ENCODE measurements at regions not wholly inside any gene's neighbourhood (a gene's known extent, or its start where the extent isn't known, plus 50 kb on each side); places are given as distances from the start of the nearest gene placed in this dataset.

DNA sequence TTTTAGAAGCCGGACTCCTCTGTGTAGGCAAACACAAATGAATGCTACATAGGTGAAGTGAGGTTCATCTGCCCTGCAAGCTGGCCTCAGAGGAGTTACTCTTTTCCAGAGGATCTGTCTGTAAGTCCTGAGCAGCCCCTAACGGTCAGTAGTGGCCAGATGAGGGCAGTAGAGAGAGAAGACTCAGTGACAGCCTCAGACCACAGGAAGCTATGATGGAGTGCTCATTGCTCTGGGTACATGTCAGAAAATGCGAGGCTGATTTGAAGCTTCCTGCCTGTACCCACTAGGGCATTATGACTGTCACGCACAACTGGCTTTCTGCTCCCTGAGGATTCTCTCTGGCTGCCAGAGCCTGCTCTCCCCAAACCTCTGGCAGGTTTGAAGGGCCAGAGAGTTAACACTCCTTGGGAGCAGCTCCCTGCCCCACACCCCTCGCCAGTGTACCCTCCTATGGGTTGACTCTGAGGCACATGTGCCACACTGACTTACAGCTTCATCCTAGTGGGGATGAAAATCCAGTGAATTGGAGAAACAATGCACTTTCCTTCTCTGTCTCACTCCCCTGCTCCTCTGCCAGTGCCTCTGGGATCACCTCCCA lies 141.5 kb downstream of the GABRG2 start:
- no peak for DNase-seq (ENCODE audit: low spot score)
- TF ChIP-seq, protein P1, sequence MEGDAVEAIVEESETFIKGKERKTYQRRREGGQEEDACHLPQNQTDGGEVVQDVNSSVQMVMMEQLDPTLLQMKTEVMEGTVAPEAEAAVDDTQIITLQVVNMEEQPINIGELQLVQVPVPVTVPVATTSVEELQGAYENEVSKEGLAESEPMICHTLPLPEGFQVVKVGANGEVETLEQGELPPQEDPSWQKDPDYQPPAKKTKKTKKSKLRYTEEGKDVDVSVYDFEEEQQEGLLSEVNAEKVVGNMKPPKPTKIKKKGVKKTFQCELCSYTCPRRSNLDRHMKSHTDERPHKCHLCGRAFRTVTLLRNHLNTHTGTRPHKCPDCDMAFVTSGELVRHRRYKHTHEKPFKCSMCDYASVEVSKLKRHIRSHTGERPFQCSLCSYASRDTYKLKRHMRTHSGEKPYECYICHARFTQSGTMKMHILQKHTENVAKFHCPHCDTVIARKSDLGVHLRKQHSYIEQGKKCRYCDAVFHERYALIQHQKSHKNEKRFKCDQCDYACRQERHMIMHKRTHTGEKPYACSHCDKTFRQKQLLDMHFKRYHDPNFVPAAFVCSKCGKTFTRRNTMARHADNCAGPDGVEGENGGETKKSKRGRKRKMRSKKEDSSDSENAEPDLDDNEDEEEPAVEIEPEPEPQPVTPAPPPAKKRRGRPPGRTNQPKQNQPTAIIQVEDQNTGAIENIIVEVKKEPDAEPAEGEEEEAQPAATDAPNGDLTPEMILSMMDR (IDR thresholded peaks at IDR 0.05), result peak; percentile 67
- Mint-ChIP-seq H3K4me1 (ENCODE audit: low read depth) (no peaks in the 10 kb centered on the region), H3K4me3 (ENCODE audit: unreplicated experiment) (no peak overlapping the region), H3K9me3 (ENCODE audit: low read depth) (no peaks in the 10 kb centered on the region), H3K27me3 (ENCODE audit: low read depth) (no peaks in the 10 kb centered on the region), H3K27ac (ENCODE audit: unreplicated experiment) (no peak overlapping the region), H3K36me3 (ENCODE audit: low read depth) (no peaks in the 10 kb centered on the region)

DNA sequence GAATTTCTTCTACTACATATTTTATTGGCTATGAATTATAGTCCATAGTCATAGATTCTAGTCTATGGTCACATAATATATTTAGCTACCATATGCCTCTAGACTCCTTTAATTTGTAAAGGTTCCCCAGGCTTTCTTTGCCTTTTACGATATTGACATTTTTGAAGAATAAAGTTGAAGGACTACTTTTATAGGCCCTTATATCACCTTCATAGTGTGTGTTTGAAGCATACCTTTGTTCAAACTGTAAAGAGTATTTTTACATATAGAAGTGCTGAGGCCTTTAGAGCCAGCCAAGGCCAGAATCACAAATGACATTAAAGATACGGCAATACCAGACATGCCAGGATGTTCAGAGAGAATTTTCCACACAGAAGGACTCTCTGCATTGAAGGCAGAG lies 147.0 kb downstream of the GABRG2 start:
- H3K36me3 Mint-ChIP-seq (ENCODE audit: low read depth), result no peaks in the 10 kb centered on the region
- no peak overlapping the region for H3K4me3 Mint-ChIP-seq (ENCODE audit: unreplicated experiment)
- DNase-seq (ENCODE audit: low spot score), result no peak
- no peak overlapping the region for H3K27ac Mint-ChIP-seq (ENCODE audit: unreplicated experiment)
- no peaks in the 10 kb centered on the region for H3K27me3 Mint-ChIP-seq (ENCODE audit: low read depth)
- TF ChIP-seq, protein P1 (IDR thresholded peaks at IDR 0.05), result no peak
- no peaks in the 10 kb centered on the region for H3K4me1 Mint-ChIP-seq (ENCODE audit: low read depth)
- peaks cover 3% of the 10 kb centered on the region for H3K9me3 Mint-ChIP-seq (ENCODE audit: low read depth)

DNA sequence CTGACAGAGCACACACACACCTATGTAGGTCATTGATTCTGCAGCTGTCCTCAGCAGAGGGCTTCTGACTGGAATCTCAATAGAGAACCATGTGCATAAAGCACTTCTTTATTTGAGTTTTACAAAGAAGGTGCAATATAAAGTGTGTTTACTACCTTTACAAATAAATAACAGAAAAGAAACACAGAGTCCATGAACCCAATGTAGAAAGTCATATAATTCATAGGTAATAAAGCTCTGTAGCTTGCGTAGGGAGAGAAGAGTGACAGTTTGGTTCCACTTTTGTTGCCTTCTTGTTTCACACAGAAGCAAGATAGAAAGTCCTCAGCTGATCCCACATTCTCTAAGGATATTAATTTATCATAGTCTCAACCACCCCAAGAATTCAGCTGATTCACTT lies 149.5 kb downstream of the GABRG2 start:
- no peaks in the 10 kb centered on the region for H3K4me1 Mint-ChIP-seq (ENCODE audit: low read depth)
- H3K27me3 Mint-ChIP-seq (ENCODE audit: low read depth), result no peaks in the 10 kb centered on the region
- peaks cover 5% of the 10 kb centered on the region for H3K9me3 Mint-ChIP-seq (ENCODE audit: low read depth)
- TF ChIP-seq, protein P1 (IDR thresholded peaks at IDR 0.05), result no peak
- no peaks in the 10 kb centered on the region for H3K36me3 Mint-ChIP-seq (ENCODE audit: low read depth)
- H3K4me3 Mint-ChIP-seq (ENCODE audit: unreplicated experiment), result no peak overlapping the region
- no peak overlapping the region for H3K27ac Mint-ChIP-seq (ENCODE audit: unreplicated experiment)
- DNase-seq (ENCODE audit: low spot score), result no peak

DNA sequence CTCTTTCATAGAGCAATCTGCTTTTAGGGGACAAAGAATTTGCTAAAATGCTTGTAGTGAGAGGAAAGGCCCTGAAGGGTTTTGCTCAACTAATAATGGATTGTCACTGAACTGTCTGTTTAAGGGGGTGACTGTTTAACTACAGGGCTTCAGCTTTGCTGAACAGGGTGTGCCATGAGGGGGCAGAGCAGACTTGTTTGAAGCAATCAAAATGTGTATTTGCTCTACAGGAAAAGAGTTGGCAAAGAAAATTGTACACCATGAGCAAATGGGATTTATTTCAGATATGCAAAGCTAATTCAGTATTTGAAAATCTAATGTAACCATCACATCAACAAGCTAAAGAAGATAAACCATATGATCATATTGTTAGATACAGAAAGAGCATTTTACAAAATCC lies 154.3 kb downstream of the GABRG2 start:
- no peak overlapping the region for H3K4me3 Mint-ChIP-seq (ENCODE audit: unreplicated experiment)
- peaks cover 5% of the 10 kb centered on the region for H3K9me3 Mint-ChIP-seq (ENCODE audit: low read depth)
- TF ChIP-seq, protein P1 (IDR thresholded peaks at IDR 0.05), result no peak
- H3K4me1 Mint-ChIP-seq (ENCODE audit: low read depth), result no peaks in the 10 kb centered on the region
- H3K27ac Mint-ChIP-seq (ENCODE audit: unreplicated experiment), result no peak overlapping the region
- H3K27me3 Mint-ChIP-seq (ENCODE audit: low read depth), result no peaks in the 10 kb centered on the region
- DNase-seq (ENCODE audit: low spot score), result no peak
- H3K36me3 Mint-ChIP-seq (ENCODE audit: low read depth), result no peaks in the 10 kb centered on the region

DNA sequence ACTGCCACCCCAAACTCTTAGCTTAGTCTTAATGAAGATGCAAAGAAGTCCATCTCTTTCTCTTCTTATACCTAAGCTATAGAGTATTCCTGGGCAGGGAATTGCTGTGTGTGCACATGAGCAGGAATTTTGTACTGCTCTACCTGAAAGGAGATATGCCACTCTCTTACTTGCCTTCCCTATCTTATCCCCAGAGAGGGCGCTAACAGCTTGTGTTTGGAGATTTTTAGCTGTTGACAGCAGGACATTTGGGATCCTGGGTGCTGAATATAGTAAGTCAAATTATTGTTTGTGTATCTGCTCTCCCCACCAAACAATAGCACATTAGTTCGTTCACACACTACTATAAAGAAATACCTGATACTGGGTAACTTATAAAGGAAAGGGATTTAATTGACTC lies 159.5 kb downstream of the GABRG2 start:
- Mint-ChIP-seq H3K36me3 (ENCODE audit: low read depth) (no peaks in the 10 kb centered on the region), H3K27ac (ENCODE audit: unreplicated experiment) (no peak overlapping the region), H3K9me3 (ENCODE audit: low read depth) (no peaks in the 10 kb centered on the region), H3K4me3 (ENCODE audit: unreplicated experiment) (no peak overlapping the region), H3K4me1 (ENCODE audit: low read depth) (no peaks in the 10 kb centered on the region), H3K27me3 (ENCODE audit: low read depth) (no peaks in the 10 kb centered on the region)
- DNase-seq (ENCODE audit: low spot score), result no peak
- TF ChIP-seq, protein P1 (IDR thresholded peaks at IDR 0.05), result no peak

All from chondrocyte (in vitro differentiated cells).